Posterior vena cava (tissue), 2 donors: ENCODE measurements at regions not wholly inside any gene's neighbourhood (a gene's known extent, or its start where the extent isn't known, plus 50 kb on each side); places are given as distances from the start of the nearest gene placed in this dataset.

Experiments
- DNase-seq: peaks from one replicate; pipeline ENCODE4 v3.0.0-alpha.2; 2020; ENCODE audit warnings: low spot score
- intact Hi-C, 2 donors: fragments of 100-400 bp; cut with DNase I; formaldehyde crosslinking; loops; one replicate each; pipeline versions ENCODE4 v1.14.1 to v1.14.2; 2022 to 2023
- donor health status: DM: yes; HTN: yes; CAD: no.
- donor health status: DM: yes; HTN: yes; CAD: no.

DNA sequence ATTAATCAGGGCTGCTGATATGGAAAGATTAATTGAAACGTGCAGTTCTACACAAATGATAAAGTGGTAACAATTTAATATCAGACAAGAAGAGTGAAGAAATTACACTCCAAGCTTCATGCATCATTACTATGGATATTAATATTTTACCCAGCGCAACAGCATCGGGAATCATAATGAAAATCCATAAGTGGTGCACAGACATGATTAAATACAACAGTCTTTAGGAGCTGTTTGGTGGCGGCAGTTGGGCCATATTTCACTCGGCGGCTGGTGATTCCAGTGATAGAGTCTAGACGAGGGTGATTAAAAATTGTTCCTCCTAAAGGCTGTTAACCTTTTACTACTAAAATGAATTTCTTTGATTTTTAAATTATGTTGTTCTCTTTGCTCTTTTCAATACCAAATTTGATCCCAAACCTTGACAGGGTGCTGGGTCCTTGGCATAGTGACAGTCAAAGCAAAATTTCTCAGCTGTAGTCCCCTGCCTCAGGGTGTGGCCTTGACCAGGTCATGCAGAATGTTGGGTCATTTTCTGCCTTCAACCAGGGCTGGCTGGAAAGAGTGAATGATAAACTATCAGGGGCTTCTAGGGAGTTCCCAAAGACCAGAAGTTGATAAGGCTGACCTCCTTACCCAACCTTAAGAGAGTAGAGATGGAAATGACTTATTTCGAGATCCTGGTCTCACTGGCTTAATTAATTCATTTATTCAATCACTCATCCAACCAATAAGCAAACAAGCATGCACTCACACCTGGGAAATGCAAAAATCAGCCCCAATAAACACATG, 392.0 kb downstream of the IL20RB start:
- DNase-seq = no peak
- intact Hi-C loops = no loop called here

DNA sequence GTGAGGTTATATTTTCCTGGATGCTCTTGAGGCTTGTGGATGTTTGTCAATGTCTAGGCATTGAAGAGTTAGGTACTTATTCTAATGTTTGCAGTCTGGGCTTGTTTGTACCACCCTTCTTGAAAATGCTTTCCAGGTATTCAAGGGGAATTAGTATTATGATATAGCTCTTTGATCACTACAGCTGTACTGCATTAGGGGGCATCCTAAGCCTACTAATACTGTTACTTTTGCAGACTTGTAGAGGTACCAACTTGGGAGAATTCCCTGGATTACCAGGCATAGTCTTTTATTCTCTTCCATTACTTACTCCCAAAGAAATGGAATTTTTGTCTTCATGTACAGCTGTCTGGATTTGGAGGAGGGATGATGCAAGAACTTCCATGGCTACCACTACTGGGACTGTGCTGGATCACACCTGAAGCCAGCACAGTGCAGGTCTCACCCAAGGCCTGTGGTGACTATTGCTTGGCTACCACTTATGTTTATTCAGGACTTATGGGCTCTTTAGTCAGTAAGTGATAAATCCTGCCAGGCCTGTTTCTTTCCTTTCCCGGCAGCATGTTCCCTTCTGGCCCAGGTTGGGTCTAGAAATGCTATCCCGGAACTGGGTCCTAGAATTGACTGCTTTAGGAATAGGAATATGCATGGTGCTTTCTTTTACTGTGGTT, 402.9 kb downstream of the IL20RB start:
- intact Hi-C loops = no loop called here
- no peak for DNase-seq

DNA sequence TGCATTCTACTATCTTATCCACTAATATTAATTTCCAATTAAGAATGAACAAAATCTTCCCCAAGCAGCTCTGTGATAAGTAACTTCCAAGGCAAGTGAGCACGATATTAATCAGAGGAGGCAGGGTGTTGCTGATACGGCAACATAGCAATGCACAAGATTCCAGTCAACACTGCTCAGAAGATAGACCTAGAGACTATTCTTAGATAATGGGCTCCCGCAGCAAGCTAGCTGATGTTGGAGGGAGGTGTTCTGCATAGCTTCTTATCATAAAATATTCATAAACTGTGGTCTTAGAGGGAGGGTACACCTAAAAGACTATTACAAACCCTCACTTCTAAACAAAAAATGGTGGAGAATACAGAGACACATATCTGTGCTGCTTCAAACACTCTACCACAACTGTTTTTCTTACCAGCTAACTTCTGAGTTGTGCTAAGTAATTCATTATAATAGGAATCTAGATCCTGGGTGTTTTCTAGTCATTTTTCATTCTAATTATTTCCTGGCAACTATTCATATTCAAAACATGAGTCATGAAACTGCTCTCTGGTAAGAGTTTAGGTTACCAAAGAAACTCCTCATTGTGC, 382.0 kb upstream of the SOX14 start:
- intact Hi-C loops = no loop called here
- DNase-seq = no peak

DNA sequence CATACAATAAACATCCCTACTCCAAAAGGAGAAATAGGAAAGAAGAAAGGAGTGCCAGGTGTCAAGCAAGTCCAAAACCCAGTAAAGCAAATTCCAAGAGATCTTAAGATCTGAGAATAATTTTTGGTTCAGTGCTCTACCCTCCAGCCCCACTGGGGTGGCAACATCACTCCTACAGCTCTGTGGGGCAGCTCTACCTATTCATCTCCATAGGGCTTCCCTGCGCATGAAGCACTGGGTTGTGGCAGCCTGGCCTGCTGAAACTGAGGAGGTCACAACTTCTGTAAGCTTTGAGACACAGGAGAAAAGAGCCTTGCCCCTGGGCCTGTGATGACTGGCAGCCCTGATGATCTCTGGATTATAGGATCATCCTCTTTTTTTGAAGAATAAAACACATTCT, 378.2 kb upstream of the SOX14 start:
- no peak for DNase-seq
- intact Hi-C loops = no loop called here

DNA sequence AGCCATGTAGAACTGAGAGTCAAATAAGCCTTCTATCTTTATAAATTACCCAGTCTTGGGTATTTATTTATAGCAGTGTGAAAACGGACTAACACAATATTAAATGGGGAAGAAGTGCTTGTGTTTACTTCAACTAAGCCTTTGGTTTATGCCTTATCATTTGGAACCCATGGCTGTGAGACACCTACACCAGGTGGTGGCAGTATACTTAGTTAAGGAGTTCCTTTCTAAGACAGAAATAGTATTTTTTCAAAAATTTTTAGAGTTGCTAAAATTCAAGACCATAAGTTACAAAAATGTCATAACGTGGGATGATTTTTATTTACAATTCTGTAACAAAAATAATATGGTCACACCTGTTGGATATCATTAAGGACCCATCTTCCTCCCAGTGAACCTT, 354.5 kb upstream of the SOX14 start:
- intact Hi-C loops = no loop called here

DNA sequence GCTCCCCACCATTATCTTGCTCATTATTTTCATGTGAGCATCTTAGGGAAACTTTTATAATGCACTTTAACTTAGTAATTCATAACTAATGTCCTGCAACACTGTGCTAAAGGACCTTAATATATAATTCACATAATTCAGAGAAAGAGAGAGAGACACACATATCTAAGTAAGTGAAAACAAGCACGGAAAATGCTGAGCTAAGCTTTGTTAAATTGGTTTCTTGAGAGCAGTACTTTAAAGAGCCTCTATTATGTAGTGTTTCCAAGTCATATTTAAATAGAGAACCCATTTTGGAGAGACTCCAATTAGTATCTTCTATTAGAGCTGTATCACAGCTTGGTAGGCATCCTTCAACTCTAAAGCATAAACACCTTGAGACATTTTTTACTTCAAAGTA, 354.1 kb upstream of the SOX14 start:
- intact Hi-C loops = no loop called here

More for the DNA sequence above, 354.5 kb upstream of the SOX14 start:
- no peak for DNase-seq

DNA sequence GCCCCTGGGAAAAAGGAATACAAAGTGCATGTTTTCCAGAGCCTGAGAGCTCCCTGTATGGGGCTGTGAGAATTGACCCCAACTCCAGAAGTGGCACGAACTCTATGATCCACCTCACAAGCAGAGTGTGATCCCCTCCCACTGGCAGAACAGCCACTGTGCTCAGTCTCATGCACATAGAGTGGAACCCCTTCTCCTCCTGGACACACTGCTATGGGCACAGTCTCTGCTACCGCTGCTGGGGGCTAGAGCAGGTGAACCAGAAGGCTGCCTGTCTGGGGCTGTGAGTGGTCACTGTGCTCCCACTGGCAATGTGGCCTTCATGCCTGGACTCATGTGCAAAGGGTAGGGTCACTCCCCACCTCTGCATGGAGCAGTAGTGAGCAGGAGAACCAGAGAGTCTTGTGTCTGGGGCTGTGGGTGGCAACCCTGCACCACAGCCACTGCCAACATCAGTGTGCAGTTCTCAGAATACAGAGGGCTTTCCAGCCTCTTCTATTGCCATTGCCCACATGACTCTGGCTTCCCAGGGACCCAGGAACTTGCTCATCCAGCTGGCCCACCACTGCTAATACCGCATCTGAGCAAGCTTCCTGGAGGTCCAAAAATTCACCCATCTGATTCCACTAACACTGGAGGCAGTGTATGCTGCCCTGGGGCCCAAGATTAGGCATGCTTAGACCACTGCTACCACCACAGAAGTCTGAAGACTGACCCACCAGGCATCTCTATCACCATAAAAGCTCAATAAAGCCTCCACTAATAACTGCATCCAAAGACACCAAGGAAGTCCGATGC, 343.7 kb upstream of the SOX14 start:
- intact Hi-C loops = no loop called here
- no peak for DNase-seq

More for the DNA sequence above, 354.1 kb upstream of the SOX14 start:
- no peak for DNase-seq

DNA sequence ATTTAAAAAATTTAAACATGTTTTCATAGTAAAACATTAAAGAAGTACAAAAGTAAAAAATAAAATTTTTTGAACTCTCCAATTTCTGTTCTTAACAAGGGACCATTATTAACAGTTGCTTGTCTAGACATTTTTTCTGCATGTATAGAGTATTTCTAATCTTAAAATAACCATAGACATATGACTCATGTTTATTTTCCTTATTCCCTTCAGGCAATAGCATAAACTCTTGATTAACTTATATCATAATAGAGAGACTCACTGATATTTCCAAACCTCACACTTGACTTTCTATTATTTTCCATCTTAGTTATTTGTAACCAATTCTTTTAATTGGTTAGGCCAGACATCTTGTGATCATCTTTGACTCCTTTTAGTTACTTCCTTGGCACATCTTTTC, 325.6 kb upstream of the SOX14 start:
- intact Hi-C loops = no loop called here
- no peak for DNase-seq

DNA sequence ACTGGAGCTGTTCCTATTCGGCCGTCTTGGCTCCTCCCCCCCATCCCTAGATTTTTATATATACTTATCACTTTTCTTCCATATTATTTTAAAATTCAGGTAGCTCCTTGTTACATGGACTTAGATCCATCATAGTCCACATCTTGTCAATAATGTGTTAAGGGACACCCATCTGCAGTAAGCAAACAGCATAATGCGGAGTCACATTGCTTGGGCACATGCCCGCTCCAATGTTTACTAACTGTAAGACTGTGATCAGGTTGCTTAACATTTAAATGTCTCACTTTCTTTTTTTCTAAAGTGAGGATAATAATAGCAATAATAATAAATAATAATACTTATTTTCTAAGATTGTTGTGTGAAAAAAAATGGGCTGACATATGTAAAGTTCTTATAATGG, 303.2 kb upstream of the SOX14 start:
- no peak for DNase-seq
- intact Hi-C loops = no loop called here

DNA sequence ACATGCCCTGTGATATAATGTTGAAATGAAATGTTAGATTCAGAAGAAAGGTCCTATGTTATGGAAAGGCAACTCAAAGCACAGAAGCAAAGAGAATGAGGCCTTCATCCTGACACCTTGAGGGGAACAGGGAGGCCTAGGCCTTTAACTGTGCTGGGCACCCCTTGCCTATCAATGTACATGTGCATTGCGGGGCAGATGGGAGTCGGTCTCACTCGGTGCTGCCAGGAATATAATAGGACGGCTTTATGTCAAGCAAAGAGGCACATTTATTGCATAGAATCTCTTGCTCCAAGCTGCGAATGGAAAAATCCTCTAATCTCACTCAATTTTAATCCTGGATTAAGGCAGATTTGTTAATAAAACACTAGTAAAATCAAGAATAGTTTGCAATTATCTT, 301.0 kb upstream of the SOX14 start:
- DNase-seq = no peak
- intact Hi-C loops = no loop called here

DNA sequence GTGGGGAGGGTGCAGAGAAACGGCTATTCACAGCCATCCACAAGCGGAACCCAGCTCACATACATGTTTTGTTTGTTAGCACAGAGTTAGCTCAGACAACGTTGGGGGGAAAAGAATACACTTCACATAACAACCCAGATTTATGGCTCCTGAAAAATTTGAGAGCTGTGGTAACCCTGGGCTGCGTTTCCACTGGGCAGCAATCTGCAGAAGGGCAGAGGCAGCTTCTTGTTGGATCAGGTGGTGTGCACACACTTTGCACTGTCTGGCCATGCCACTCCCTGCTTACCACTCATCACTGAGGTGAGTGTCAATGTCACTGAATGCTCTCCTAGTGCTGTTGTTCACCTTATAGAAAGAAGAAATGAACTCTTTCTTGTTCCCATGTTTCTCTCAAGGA, 299.8 kb upstream of the SOX14 start:
- intact Hi-C loops = no loop called here
- no peak for DNase-seq

DNA sequence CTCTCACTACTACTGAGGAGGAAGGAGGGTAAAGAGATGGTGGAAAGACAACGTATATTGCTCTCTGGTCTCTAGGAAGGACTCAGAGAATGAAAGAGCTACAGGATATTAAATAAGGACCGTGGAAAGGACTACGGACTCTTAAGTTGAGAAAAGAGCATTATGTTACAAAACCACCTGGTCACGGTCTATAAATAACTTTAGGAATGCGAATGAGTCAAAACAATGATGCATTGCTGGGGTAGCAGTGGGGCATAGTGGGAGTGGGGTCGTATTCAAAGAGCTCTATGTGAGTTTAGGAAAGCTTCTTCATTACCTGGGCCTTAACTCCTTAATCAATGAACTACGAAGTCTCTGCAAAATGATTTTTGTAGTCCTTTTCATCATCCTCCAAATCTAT, 295.7 kb upstream of the SOX14 start:
- intact Hi-C loops = no loop called here
- DNase-seq = no peak

DNA sequence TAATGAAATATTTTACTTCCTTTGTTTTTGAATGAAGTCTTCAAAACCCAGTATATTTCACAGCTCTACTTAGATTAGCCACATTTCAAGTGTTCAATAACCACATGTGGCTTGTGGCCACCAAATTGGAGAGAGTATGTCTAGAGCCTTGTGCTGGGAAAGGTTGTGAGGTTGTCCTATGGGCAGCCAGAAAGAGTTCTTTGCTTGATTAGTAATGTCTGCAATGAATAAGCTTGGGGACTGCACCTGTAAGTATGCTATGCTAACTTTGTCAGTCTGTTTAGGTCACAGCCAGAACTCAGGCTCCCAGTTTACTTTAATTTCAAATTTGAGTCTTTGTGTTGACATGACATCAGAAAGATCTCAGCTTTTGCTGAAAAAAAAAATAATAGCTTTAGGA, 294.9 kb upstream of the SOX14 start:
- DNase-seq = no peak
- intact Hi-C loops = no loop called here

DNA sequence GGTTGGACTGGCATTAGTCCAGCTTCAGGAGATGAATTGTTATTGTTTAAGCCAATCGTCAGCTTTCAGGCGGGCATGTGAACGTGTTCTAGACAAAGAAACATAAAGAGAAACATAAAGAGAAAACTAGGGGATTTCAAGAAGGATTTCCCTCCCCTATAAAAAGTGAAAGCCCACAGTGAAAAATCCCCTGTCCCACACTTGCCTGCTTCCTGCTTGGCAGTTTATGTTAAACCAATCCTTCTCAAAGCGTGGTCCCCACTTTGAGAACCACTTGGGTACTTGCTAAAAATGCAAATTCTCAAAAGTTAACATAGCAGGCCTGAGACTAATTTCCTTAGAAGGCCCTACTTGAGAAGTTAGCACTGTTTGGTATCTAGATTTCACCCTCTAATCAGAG, 293.0 kb upstream of the SOX14 start:
- intact Hi-C loops = no loop called here

DNA sequence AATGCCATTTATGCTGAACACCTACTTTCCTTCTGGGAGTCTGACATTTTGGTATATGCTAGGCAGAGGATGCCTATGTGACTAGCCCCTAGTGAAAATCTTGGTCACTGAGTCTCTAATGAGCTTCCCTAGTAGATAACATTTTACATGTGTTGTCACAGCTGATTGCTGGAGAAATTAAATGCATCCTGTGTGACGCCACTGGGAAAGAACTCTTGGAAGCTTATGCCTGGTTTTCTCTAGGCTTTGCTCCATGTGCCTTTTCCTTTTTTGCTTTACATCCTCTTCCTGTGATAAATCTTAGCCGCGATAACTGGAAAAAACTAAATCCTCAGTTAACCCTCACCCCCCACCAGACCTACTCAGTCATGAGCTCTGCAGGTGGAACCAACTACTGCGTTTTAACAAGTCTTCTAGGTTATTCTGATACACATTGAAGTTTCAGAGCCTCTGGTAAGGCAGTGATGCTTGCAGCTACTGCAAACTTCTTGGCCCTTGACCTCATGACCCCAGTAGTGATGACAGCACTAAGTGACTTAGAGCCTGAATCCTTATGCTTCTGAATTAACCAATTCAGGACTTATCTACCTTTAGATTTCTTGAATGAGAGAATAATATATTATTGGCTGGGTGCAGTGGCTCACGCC, 292.4 kb upstream of the SOX14 start:
- DNase-seq = no peak
- intact Hi-C loops = no loop called here

More for the DNA sequence above, 293.0 kb upstream of the SOX14 start:
- DNase-seq = no peak

DNA sequence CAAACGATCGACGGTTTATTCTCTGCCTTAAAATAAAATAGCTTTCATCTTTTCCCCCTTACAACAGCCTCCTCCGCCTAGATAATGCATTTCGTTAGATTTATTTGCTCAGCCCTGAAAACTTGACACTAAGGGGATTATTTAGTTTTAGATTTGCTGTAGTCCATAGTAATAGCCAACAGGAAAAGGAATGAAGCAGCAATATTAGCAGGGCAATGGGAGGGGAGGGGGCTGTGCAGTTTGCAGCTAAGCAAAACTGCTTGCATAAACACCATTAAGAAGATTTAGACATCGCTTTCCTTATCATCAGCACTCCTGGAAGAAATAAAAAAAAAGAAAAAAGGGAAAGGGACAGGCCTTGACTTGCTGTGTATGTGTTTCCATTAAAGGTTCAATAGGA, 286.5 kb upstream of the SOX14 start:
- intact Hi-C loops = no loop called here
- DNase-seq = no peak

DNA sequence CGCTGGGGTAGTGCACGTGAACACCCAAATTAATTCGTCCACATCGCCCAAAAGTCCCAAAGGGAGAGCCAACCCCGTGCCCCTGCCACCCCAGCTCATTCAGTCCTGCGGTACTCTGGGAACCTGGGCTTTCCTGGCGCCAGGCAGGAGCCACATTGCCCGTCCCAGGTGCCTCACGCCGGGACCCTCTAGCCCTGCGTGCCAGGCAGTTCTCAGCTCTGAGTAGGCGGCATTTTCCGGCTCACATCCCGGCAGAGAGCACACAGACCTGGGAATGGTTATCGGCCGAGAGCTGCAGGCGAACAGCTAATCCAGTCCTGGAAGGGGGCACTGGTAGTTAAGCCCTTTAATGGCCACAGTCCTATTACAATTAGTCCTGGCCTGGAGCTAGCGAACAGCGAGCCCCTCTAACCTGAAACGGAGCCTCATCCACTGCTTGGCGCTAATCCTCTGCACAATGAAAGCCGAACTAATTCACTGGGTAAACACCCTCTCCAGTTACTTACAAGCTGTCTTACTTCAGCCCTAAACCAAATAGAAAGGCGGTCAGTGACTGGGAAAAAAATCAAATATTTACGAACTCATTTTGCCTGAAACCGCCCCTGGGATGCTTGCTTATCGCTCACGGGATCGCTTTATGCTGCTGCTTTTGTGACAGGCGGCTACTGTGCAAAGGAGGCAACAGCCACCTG, 254.6 kb upstream of the SOX14 start:
- intact Hi-C loops = no loop called here
- no peak for DNase-seq

DNA sequence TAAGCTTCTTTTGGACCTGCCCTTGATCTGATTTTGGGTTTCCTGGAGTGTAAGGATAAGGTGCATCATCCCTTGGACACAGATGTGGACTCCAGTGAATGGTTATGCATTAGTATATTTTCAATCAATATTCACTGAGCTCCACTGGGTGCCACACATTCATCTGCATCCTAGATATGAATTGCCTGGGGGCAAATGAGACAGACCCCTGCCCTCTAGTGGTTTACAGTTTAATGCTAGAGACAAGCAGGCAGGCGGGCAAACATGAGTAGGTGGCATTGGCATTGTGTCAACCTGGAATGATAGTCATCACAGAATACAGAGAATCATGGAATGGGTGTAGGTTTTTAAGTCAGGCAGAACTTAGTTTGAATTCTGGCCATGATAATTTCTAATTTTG, 252.5 kb upstream of the SOX14 start:
- intact Hi-C loops = no loop called here
- DNase-seq = no peak

DNA sequence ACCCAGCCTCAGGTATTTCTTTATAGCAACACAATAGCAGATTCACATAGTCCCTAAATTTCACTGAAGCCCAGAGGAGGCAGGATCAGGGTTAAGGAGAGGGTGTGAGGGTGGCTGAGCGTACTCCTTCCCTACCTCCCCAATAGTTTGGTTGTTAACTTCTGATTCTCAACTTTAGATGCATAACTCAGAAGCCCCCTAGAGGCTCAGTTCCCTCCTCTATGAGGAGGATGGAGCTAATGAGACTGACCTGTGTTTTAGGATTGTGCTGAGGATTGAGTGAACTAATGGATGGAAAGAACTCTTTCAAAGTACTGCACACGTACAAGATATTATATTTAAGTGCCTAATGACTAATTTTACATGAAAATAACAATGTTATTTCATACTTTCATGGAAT, 249.3 kb upstream of the SOX14 start:
- intact Hi-C loops = no loop called here
- DNase-seq = no peak
